Gastrocnemius medialis (tissue), 4 donors: ENCODE measurements at regions not wholly inside any gene's neighbourhood (a gene's known extent, or its start where the extent isn't known, plus 50 kb on each side); places are given as distances from the start of the nearest gene placed in this dataset.

ENCODE experiments used
- POLR2A ChIP-seq, 2 donors: fragments of 450-650 bp; IDR thresholded peaks; one replicate each; pipeline ENCODE4 v1.6.1; 2017; ENCODE audit warnings: antibody characterized with exemption in 2 of 2, mild to moderate bottlenecking in 2 of 2, moderate library complexity in 2 of 2
- TF ChIP-seq, protein P1 (sequence below), 5 experiments: fragments of 450-650 bp in 3 of 5; fragments of 200-600 bp in 2 of 5; sonication (generic) in 2 of 5; IDR thresholded peaks in 4 of 5; conservative IDR thresholded peaks in 1 of 5; 1 replicate in 4 of 5; 2 replicates in 1 of 5; pipeline ENCODE4 v1.5.1; 2016 to 2019; ENCODE audit warnings: antibody characterized with exemption in 5 of 5, mild to moderate bottlenecking in 3 of 5, moderate library complexity in 3 of 5

DNA sequence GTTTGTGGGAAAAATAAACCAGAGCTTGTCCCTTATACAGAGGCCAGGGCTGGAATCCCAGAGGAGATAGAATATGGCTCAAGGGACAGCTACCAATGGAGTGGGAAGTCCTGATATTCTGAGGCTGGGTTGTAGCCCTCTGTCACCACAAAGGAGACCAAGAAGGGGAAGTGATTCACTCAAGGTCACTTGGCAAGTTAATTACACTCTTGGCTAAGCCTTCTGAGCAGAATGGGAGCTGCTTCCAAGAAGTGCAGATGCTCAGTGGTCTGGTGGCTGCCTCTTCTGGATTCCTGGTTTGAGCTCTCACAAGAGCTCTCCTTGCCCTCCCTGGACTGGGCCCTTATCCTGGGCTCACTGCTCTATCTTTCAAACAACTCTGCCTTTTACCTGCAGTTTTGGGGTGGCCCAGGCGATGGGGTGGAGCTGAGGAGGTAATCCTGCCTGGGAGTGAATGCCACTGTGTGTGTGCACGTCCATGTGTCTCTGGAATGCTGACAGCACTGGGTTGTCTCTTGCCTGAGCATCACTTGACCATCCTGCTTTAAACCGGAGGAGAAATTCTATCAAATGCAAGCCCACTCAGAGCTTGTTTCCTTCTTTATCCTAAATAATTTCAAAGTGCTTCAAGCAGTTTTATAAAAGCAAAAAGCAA is 168.2 kb downstream of the KCNS3 start:
- TF ChIP-seq, protein P1, sequence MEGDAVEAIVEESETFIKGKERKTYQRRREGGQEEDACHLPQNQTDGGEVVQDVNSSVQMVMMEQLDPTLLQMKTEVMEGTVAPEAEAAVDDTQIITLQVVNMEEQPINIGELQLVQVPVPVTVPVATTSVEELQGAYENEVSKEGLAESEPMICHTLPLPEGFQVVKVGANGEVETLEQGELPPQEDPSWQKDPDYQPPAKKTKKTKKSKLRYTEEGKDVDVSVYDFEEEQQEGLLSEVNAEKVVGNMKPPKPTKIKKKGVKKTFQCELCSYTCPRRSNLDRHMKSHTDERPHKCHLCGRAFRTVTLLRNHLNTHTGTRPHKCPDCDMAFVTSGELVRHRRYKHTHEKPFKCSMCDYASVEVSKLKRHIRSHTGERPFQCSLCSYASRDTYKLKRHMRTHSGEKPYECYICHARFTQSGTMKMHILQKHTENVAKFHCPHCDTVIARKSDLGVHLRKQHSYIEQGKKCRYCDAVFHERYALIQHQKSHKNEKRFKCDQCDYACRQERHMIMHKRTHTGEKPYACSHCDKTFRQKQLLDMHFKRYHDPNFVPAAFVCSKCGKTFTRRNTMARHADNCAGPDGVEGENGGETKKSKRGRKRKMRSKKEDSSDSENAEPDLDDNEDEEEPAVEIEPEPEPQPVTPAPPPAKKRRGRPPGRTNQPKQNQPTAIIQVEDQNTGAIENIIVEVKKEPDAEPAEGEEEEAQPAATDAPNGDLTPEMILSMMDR (IDR thresholded peaks at IDR 0.05 in 4 of 5, conservative IDR thresholded peaks at IDR 0.05 in 1 of 5): no peak
- no peak for TF ChIP-seq POLR2A (IDR thresholded peaks at IDR 0.05)
